B cell (primary cell): ENCODE measurements at regions not wholly inside any gene's neighbourhood (a gene's known extent, or its start where the extent isn't known, plus 50 kb on each side); places are given as distances from the start of the nearest gene placed in this dataset.

ENCODE experiments used
- CTCF ChIP-seq: fragments of 200-600 bp; IDR thresholded peaks from one replicate; pipeline ENCODE4 v1.8.0; 2022; ENCODE audit warnings: antibody characterized with exemption, mild to moderate bottlenecking
- EZH2 ChIP-seq: IDR thresholded peaks from 2 replicates; pipeline ENCODE4 v1.6.1; 2012; ENCODE audit warnings: borderline replicate concordance, low read depth, mild to moderate bottlenecking, moderate library complexity, low read length; ENCODE audit not compliant: insufficient read depth, poor library complexity, severe bottlenecking

GRCh38 chrX:35392232-35392631, 405.9 kb upstream of the MAGEB16 start:
- TF ChIP-seq CTCF (no peak), EZH2 (no peak)
